ENCODE measurements at regions not wholly inside any gene's neighbourhood (a gene's known extent, or its start where the extent isn't known, plus 50 kb on each side); places are given as distances from the start of the nearest gene placed in this dataset.

DNA sequence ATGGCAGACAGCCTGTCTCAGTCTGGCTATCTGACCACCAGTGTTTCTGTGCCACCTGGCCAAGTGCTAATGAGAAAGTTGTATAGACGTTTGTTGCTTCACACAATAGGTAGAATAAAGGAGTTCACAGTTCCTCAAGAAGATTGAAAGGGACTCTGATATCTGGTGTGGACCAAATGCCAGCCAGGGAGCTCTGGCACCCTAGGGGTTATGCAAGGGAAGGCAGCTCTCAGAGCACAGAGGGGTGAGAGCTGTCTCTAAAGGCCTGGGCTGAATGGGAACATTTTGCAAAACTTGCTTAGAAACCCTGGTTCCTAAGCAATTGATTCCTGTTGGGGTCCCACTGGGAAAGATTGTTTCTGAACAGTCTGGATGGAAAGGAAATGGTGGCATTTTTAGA is 553.8 kb downstream of the EPHA4 start:
- Histone ChIP-seq H3K4me3 (ENCODE audit: low read length) (no peak overlapping the region), H3K27ac (ENCODE audit: low read depth, low read length) (no peak overlapping the region), H3K4me1 (ENCODE audit: insufficient read depth, low read length) (peaks cover 5% of the 10 kb centered on the region), H3K9ac (ENCODE audit: low read depth, low read length) (no peak overlapping the region), H3K9me3 (ENCODE audit: insufficient read depth, low read depth, low read length) (no peaks in the 10 kb centered on the region), H3K27me3 (ENCODE audit: insufficient read depth, low read length) (no peaks in the 10 kb centered on the region), H3K36me3 (ENCODE audit: insufficient read depth, low read length) (no peaks in the 10 kb centered on the region)
- 67% methylated on average over 1 of the region's 1 CpG for WGBS

DNA sequence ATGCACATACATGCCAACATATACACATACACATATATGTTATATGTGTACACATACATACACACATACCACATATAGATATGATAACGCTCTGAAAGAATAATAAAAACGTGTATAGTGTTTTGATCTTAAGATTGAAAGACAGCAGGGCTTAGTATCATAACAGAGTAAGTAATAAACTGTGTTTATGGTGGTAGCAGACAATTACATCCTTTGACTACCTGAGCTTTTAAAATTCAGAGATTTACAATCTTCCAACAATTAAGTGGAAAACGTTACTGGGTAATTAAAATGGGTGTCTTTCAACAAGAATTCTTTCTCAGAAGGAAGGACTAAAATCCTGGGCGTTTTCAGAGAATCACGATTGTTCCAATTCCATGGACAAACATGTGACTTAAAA is 552.4 kb downstream of the EPHA4 start:
- no peaks in the 10 kb centered on the region for H3K36me3 ChIP-seq (ENCODE audit: insufficient read depth, low read length)
- H3K27ac ChIP-seq (ENCODE audit: low read depth, low read length) = no peak overlapping the region
- no peaks in the 10 kb centered on the region for H3K4me1 ChIP-seq (ENCODE audit: insufficient read depth, low read length)
- 77% methylated on average over 5 of the region's 5 CpGs for WGBS
- H3K27me3 ChIP-seq (ENCODE audit: insufficient read depth, low read length) = no peaks in the 10 kb centered on the region
- no peak overlapping the region for H3K4me3 ChIP-seq (ENCODE audit: low read length)
- H3K9me3 ChIP-seq (ENCODE audit: insufficient read depth, low read depth, low read length) = no peaks in the 10 kb centered on the region
- no peak overlapping the region for H3K9ac ChIP-seq (ENCODE audit: low read depth, low read length)

DNA sequence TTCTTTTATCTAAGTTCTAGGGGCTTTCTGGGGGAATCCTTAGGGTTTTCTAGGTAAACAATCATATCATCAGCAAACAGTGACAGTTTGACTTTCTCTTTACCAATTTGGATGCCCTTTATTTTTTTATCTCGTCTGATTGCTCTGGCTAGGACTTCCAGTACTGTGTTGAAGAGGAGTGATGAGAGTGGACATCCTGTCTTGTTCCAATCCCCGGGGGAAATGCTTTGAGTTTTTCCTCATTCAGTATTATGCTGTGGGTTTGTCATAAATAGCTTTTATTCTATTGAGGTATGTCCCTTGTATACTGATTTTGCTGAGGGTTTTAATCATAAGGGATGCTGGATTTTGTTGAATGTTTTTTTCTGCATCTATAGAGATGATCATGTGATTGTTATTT is 549.5 kb downstream of the EPHA4 start:
- H3K9ac ChIP-seq (ENCODE audit: low read depth, low read length) = no peak overlapping the region
- WGBS = 95% methylated on average over 2 of the region's 2 CpGs
- H3K4me1 ChIP-seq (ENCODE audit: insufficient read depth, low read length) = no peaks in the 10 kb centered on the region
- no peaks in the 10 kb centered on the region for H3K9me3 ChIP-seq (ENCODE audit: insufficient read depth, low read depth, low read length)
- H3K4me3 ChIP-seq (ENCODE audit: low read length) = no peak overlapping the region
- H3K27ac ChIP-seq (ENCODE audit: low read depth, low read length) = no peak overlapping the region
- H3K27me3 ChIP-seq (ENCODE audit: insufficient read depth, low read length) = no peaks in the 10 kb centered on the region
- H3K36me3 ChIP-seq (ENCODE audit: insufficient read depth, low read length) = no peaks in the 10 kb centered on the region

DNA sequence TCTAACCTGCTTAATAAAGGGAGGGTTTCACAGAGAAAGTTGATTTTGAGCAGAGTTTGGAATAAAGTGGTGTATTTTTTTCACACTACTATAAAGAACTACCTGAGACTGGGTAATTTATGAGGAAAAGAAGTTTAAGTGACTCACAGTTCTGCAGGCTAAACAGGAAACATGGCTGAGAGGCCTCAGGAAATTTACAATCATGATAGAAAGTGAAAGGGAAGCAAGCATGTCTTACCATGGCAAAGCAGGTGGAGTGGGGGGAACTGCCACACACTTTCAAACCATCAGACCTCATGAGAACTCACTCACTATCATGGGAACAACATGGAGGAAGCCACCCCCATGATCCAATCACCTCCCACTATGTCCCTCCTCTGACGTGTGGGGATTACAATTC is 546.7 kb downstream of the EPHA4 start:
- Histone ChIP-seq H3K27ac (ENCODE audit: low read depth, low read length) (no peak overlapping the region), H3K27me3 (ENCODE audit: insufficient read depth, low read length) (no peaks in the 10 kb centered on the region), H3K36me3 (ENCODE audit: insufficient read depth, low read length) (no peaks in the 10 kb centered on the region), H3K4me3 (ENCODE audit: low read length) (no peak overlapping the region), H3K9ac (ENCODE audit: low read depth, low read length) (no peak overlapping the region), H3K4me1 (ENCODE audit: insufficient read depth, low read length) (no peaks in the 10 kb centered on the region), H3K9me3 (ENCODE audit: insufficient read depth, low read depth, low read length) (no peaks in the 10 kb centered on the region)
- WGBS = no CpG with 5 or more reads among the region's 1 CpG

GRCh38 chr2:221034026-221034701 is 537.9 kb downstream of the EPHA4 start:
- Histone ChIP-seq H3K9ac (ENCODE audit: low read depth, low read length) (no peak overlapping the region), H3K36me3 (ENCODE audit: insufficient read depth, low read length) (no peaks in the 10 kb centered on the region), H3K27me3 (ENCODE audit: insufficient read depth, low read length) (no peaks in the 10 kb centered on the region), H3K9me3 (ENCODE audit: insufficient read depth, low read depth, low read length) (no peaks in the 10 kb centered on the region), H3K4me3 (ENCODE audit: low read length) (no peak overlapping the region), H3K4me1 (ENCODE audit: insufficient read depth, low read length) (no peaks in the 10 kb centered on the region), H3K27ac (ENCODE audit: low read depth, low read length) (no peak overlapping the region)
- 95% methylated on average over 2 of the region's 2 CpGs for WGBS

GRCh38 chr2:221034973-221035372 is 537.1 kb downstream of the EPHA4 start:
- Histone ChIP-seq H3K9ac (ENCODE audit: low read depth, low read length) (no peak overlapping the region), H3K9me3 (ENCODE audit: insufficient read depth, low read depth, low read length) (no peaks in the 10 kb centered on the region), H3K27me3 (ENCODE audit: insufficient read depth, low read length) (no peaks in the 10 kb centered on the region), H3K4me3 (ENCODE audit: low read length) (no peak overlapping the region), H3K36me3 (ENCODE audit: insufficient read depth, low read length) (no peaks in the 10 kb centered on the region), H3K27ac (ENCODE audit: low read depth, low read length) (no peak overlapping the region), H3K4me1 (ENCODE audit: insufficient read depth, low read length) (no peaks in the 10 kb centered on the region)
- 97% methylated on average over 4 of the region's 4 CpGs for WGBS

DNA sequence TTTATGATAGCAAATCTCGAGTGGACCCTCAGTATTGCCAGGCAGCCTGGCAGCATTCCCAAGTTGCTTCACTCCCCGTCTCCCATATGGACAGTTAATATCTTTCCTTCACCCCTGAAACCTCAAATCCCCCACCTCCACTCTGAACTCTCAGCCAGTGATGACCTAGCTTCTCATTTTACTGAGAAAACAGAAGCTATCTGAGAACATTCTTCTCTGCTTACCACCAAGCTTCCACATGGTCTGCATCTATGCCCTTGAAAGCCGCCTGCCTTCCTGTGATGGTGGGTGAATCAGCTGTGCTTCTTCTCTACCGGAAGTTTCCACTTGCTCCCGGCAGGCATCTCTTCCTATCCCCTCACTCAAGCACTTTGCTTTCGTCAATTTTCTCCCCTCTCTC is 529.2 kb downstream of the EPHA4 start:
- Histone ChIP-seq H3K4me1 (ENCODE audit: insufficient read depth, low read length) (no peaks in the 10 kb centered on the region), H3K27me3 (ENCODE audit: insufficient read depth, low read length) (no peaks in the 10 kb centered on the region), H3K36me3 (ENCODE audit: insufficient read depth, low read length) (no peaks in the 10 kb centered on the region), H3K27ac (ENCODE audit: low read depth, low read length) (no peak overlapping the region), H3K4me3 (ENCODE audit: low read length) (no peak overlapping the region), H3K9ac (ENCODE audit: low read depth, low read length) (no peak overlapping the region), H3K9me3 (ENCODE audit: insufficient read depth, low read depth, low read length) (no peaks in the 10 kb centered on the region)
- WGBS = 94% methylated on average over 6 of the region's 6 CpGs

DNA sequence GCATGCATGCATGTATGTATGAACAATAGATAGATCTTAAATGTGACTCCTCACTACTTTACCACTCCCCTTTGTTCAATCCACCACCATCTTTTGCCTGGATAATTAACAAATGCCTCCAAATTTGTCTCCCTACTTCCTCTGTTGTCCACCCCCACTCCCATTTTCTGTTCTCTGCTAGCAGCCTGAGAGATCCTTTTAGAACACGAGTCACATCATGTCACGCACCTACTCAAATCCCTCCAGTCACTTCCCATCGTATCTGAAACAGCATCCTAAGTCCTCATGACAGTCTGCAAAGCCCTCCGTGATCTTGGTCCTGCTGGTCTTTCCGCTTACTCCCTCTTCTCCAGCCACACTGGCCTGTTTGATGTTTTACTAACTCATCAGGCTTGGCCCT is 527.3 kb downstream of the EPHA4 start:
- no peaks in the 10 kb centered on the region for H3K4me1 ChIP-seq (ENCODE audit: insufficient read depth, low read length)
- 95% methylated on average over 5 of the region's 5 CpGs for WGBS
- no peaks in the 10 kb centered on the region for H3K36me3 ChIP-seq (ENCODE audit: insufficient read depth, low read length)
- H3K27me3 ChIP-seq (ENCODE audit: insufficient read depth, low read length) = no peaks in the 10 kb centered on the region
- H3K27ac ChIP-seq (ENCODE audit: low read depth, low read length) = no peak overlapping the region
- no peak overlapping the region for H3K9ac ChIP-seq (ENCODE audit: low read depth, low read length)
- no peaks in the 10 kb centered on the region for H3K9me3 ChIP-seq (ENCODE audit: insufficient read depth, low read depth, low read length)
- H3K4me3 ChIP-seq (ENCODE audit: low read length) = no peak overlapping the region

DNA sequence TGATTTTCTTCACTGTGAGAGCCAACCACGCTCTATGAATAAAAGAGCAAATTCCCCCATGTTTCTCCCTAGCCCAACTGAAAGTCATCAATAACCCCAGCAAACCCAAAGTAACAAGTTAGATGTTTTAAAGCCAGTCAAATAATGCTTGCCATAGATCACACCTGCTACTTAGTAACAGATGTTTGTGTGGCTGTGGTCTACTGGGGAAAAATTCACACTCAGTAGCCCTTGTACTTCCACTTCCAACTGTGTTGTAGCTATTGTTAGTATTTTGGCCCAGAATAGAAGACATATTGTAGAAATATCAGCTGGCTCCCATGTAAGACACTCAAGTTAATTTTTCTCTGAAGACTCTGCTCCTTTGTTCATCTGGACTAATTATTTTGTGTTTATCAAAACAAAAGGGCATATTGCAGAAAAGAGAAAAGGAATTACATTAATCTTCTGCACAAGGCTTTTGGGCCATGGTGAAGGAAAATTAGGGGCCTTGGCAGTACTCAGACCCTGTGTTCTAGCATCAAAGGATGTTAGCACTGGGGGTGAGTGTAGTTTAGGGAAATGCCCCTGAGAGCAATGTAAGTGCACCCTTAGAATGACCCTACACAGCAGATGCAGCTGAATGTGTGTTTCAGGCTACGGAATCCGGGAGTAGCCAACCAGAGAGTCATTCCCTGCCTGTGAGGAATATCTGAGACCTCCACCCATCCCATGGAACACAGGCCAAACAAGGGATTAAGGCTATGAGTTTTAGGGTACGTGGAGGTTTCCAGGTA is 521.9 kb downstream of the EPHA4 start:
- Histone ChIP-seq H3K27ac (ENCODE audit: low read depth, low read length) (no peak overlapping the region), H3K4me3 (ENCODE audit: low read length) (no peak overlapping the region), H3K36me3 (ENCODE audit: insufficient read depth, low read length) (no peaks in the 10 kb centered on the region), H3K27me3 (ENCODE audit: insufficient read depth, low read length) (no peaks in the 10 kb centered on the region), H3K4me1 (ENCODE audit: insufficient read depth, low read length) (no peaks in the 10 kb centered on the region), H3K9me3 (ENCODE audit: insufficient read depth, low read depth, low read length) (no peaks in the 10 kb centered on the region), H3K9ac (ENCODE audit: low read depth, low read length) (no peak overlapping the region)
- 71% methylated on average over 4 of the region's 4 CpGs for WGBS

GRCh38 chr2:221051162-221051561 is 520.9 kb downstream of the EPHA4 start:
- H3K9me3 ChIP-seq (ENCODE audit: insufficient read depth, low read depth, low read length) = no peaks in the 10 kb centered on the region
- no peak overlapping the region for H3K9ac ChIP-seq (ENCODE audit: low read depth, low read length)
- H3K27me3 ChIP-seq (ENCODE audit: insufficient read depth, low read length) = no peaks in the 10 kb centered on the region
- H3K4me3 ChIP-seq (ENCODE audit: low read length) = no peak overlapping the region
- H3K27ac ChIP-seq (ENCODE audit: low read depth, low read length) = no peak overlapping the region
- H3K36me3 ChIP-seq (ENCODE audit: insufficient read depth, low read length) = no peaks in the 10 kb centered on the region
- H3K4me1 ChIP-seq (ENCODE audit: insufficient read depth, low read length) = no peaks in the 10 kb centered on the region
- 97% methylated on average over 8 of the region's 8 CpGs for WGBS

DNA sequence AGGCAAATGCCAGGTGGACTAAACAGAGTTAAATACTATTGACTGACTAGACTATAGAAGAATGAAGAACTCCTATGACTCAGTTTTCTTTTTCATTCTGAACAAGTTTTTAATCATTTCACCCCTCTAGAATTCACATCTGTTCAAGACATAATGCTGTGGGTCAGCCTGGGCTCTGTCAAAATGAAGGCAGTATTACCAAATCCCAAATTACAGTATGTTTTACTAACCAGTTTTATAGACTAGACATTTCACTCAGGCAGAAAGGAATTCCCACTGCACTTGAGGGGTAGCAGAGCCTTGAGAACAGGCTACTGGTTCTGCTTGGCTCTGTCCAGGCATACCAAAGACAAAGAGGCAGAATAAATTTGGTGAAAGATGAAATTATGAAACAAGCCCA is 511.7 kb downstream of the EPHA4 start:
- Histone ChIP-seq H3K9me3 (ENCODE audit: insufficient read depth, low read depth, low read length) (peaks cover 17% of the 10 kb centered on the region), H3K27ac (ENCODE audit: low read depth, low read length) (no peak overlapping the region), H3K9ac (ENCODE audit: low read depth, low read length) (no peak overlapping the region), H3K27me3 (ENCODE audit: insufficient read depth, low read length) (no peaks in the 10 kb centered on the region), H3K36me3 (ENCODE audit: insufficient read depth, low read length) (no peaks in the 10 kb centered on the region), H3K4me3 (ENCODE audit: low read length) (no peak overlapping the region), H3K4me1 (ENCODE audit: insufficient read depth, low read length) (no peaks in the 10 kb centered on the region)
